ENCODE measurements at regions not wholly inside any gene's neighbourhood (a gene's known extent, or its start where the extent isn't known, plus 50 kb on each side); places are given as distances from the start of the nearest gene placed in this dataset.
"Not testable (repeated sequence)": the region's sequence is repeated elsewhere in the genome, so short reads cannot be mapped to it uniquely, and the experiment has no call there.

DNA sequence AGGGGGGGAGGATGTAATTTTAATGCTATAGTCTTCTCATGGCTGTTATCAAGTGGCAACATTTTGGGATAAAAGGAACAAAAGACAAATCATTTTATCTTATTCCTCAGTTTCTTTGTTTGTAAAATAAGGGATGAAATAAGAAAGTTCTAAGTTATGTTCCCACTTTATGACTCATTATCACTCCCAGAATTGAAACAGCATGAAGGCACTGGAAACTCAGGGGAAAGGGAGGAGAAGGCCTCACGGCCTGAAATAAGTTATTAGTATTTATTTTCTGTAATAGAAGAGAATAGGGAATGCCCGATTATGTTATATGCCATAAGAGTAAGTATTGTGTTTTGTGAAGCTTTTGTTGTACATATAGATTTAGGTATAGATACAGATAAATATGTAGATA is 85.0 kb upstream of the NAMPT start:
- DNase-seq, result no peak

DNA sequence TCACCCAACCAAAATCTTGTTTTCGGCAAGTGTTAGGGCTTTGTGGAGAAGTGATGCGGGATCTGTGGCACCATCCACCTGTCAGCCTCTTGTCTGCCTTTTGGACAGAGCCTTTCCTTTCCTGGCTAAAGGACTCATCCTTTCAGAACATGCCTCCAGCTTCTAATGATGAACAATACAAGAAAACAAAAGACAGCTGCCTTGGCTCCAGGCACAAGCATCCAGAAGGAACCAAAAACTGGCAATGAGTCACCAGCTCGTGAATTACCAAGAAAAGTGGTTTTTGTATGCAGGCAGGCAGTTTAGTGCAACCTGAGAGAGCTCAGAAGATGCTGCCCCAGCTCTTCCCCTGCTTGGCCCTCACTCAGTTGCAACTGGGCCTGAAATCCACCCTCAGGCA is 84.6 kb upstream of the NAMPT start:
- no peak for DNase-seq

DNA sequence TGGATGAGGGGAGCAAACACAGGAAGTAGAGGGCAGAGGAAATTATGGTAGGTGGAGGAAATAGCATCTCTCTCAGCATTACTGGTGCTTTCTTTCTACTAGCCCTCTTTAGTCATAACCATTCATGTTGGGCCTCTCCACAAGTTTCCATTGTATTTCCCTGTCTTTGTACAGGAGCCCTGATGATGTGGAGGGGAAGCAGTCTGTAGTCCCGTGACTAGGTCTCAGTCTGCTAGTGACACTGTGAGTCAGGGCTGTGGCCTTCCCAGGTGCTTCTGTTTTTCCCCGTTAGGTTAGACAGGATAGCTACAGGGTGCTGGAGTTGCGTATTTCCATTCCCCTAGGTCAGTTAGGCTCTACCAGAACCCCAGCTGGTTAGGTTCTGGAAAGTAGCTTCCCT is 82.9 kb upstream of the NAMPT start:
- no peak for DNase-seq

DNA sequence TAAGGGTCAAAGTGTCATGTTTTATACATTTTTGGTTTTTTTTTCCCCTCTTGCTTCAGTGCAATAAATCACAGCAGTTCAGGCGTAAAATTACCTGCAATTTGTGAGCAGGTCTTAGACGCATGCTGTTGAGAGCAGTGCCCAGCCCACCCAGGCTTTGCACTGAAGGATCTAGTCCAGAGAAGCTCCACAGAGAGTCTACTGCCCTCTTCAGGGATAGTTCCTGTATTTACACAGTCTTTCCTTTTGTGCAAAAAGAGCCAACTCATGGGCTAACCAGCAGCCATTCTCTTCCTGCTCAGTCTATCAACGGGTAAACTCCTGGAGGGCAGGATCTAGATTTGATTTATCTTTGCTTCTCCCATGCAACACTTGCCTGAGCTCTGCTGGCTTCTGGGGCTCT is 82.2 kb upstream of the NAMPT start:
- no peak for DNase-seq

DNA sequence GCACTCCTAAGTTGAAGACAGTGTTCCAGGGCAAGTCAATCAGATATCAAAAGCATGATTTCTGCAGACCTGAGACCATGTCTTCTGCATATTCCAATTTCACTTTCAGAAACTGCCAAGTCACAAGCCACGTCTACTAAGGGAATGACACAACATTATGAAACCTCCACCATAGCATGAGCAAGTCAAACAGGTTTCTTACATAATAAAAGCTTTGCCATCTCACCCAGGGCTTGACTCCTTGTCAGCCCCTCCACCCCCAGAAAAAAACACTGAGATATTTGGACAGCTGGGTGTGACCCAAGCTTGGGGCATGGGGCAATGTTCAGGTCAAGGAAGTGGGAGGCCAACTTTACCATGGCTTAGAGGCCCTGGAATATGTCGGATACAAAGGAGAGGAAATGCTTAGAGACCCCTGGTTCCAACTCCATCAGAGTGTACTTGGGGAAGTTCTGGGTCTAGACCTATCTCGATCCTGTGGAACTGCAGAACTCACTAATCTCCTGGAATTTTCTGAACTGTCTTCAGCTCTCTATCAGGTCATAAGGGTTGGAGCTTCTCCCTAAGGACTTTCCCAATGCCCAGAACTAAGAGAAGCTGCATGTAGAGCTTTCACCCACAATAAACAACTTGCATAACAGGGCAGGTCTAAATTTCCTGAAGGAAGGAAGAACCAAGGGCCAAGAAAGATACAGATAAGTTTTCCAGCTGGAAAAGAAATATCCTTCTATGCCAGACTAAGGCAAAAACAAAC is 80.6 kb upstream of the NAMPT start:
- DNase-seq, result no peak

DNA sequence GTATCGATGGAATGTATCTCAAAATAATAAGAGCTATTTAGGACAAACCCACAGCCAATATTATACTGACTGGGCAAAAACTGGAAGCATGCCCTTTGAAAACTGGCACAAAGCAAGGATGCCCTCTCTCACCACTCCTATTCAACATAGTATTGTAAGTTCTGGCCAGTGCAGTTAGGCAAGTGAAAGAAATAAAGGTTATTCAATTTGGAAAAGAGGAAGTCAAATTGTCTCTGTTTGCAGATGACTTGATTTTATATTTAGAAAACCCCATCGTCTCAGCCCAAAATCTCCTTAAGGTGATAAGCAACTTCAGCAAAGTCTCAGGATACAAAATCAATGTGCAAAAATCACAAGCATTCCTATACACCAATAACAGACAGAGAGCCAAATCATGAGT is 77.7 kb upstream of the NAMPT start:
- DNase-seq, result not testable (repeated sequence)

DNA sequence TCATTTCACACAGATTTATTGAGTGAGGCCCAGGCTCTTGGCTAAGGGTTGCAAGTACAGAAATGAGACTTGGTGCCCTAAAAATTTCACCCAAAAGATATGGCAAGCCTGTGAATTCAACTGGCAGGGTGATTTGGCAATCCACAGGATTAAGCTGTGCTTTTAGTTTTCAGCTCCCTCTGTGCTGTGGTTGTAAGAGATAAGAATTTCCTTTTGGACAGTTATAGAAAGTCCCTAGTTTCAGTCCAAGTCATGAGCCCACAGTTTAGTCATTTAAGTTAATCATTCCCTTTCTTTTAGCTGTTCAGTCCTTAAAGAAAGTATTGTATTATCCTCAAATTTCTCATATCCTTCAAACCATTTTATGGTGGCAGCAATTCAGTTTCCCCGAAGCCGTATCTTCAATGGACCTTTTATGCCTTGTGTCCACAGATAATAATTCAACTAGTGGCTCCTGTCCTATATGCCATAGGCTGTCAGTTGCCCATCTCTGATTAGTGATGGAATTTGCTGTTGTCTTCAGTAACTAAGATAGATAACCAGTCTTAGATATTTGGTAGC is 73.4 kb upstream of the NAMPT start:
- no peak for DNase-seq

DNA sequence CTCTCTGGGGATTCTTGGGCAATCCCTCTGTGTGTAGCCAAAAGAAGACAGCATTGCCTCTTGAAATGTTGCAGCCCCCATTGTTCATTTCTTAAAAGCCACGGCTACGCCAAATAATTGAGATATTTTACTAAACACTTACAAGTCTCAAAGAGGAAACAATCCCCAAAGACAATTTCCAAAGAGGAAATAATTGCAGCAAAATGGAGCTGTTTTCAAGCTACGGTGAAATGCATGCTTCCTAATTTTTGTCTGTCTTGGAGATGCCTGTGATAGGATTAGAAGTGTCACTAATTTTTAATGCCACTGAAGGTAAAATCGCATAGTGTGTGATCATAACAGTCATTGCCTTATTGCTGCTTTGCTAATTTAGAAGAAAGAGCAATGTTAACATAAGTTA is 72.9 kb upstream of the NAMPT start:
- no peak for DNase-seq

DNA sequence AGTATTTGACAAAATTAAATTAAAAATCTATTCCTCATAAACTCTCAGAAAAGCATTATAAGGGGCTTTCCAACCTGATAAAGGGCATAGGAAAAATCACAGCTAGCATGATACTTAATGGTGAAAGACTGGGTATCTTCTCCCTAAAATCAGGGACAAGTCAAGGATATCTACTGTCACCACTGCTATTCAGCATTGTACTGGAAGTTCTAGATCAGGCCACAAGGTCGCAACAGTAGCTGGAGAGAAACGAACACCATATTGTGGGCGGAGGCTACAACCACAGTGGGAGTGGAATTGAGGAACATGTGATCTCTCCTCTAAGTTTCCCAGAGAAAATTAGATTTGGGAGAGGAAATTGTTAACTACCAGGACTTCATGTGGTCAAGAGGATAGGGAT is 70.0 kb upstream of the NAMPT start:
- DNase-seq, result no peak

DNA sequence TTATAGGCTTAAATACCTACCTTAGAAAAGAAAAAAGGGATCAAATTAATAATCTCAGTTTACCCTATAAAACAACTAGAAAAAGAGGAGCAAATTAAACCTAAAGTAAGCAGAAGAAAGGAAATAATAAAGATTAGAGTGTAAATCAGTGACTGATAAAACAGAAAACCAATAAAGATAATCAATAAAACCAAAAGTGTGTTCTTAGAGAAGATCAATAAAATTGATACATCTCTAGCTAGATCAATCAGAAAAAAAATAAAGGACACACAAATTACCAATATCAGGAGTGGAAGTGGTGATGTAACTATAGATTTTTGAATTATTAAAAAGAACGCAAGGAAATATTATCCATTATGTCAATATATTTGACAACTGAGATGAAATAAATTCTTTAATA is 69.2 kb upstream of the NAMPT start:
- DNase-seq, result no peak

DNA sequence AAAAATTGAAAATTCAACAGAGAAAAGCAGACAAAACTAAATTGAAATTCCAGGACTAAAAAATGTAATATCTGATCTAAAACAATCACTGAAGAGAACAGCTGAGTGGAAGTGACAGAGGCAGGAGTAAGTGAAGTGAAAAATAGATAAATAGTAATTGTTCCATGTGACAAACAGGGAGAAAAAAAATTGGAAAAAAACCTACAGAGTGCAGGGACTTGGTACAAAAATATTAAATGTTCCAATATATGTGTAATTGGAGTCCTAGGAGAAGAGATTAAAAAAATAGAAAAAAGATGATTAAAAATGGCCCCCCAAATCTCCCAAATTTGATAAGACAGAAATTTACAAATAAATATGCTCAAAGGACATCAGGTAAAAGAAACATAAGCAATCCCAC is 63.4 kb upstream of the NAMPT start:
- no peak for DNase-seq

DNA sequence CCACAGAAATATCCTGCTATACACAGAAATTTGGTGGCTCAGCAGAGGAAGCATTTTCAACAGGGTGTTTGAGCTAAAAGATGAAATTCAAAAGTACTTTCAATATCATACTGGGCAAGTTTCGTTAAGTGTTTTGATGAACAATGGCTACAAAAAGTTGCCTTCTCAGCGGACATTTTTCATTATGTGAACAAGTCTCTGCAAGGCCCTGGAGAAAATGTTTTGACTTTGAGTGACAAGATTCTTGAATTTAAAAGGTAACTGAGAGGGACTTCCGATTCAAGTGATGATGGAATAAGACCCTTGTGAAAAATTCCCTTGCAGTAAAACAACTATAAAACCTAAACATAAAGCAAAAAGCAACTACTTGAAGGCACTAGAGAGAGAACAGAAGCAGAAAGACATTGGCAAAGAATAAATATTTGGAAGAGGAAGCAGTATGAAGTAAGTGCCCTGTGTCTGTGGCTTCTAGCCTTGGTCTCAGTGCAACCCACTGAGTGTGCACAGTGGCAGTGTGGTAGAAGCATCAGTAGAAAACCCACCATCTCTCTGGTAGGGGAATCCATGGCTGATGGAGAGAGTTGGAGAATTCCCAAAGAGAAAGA is 62.5 kb upstream of the NAMPT start:
- DNase-seq, result no peak

DNA sequence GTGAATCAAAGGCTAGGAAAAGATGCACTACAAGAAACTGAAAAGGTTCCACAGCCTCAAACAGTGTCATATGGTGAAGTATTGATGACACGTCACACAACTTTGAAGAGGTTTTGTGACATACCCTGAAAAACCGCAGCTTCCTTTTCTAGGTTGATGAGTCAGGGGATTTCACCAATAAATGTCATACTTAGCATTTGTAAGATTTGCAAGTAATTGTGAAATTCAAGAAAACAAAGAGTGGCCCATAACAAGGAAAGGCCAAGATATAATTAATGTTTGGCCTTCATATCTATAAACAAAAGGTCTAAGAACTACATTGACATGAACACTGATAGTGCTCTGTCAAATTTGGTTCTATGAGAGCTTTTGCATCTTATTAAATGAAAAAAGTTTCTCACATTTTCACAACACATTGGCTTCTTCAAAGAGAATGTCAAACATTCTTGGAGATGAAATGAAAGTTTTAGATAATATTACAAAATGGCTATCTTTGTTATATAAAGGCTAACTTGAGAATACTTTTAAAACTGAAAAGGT is 62.0 kb upstream of the NAMPT start:
- no peak for DNase-seq

DNA sequence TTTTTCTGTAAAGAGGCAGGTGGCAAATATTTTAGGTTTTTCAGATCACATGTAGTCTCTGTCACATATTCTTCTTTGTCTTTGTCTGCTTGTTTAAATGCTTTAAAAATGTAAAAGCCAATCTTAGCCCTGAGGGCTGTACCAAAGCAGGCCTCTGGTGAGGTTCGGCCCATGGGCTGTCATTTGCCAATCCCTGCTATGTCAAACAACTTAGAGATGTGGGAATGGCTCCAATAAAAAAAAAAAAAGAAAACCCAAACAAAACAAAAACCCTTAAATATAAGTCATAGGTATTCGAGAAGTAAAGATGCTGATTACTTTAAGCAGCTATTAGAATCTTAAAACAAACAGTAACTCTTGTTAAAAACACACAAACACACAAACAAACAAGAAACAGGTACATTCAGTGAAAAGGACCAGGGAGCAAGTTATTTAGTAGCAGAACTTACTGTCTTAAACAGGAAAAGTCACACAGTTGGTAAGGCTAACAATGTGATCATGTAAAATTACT is 61.4 kb upstream of the NAMPT start:
- no peak for DNase-seq

DNA sequence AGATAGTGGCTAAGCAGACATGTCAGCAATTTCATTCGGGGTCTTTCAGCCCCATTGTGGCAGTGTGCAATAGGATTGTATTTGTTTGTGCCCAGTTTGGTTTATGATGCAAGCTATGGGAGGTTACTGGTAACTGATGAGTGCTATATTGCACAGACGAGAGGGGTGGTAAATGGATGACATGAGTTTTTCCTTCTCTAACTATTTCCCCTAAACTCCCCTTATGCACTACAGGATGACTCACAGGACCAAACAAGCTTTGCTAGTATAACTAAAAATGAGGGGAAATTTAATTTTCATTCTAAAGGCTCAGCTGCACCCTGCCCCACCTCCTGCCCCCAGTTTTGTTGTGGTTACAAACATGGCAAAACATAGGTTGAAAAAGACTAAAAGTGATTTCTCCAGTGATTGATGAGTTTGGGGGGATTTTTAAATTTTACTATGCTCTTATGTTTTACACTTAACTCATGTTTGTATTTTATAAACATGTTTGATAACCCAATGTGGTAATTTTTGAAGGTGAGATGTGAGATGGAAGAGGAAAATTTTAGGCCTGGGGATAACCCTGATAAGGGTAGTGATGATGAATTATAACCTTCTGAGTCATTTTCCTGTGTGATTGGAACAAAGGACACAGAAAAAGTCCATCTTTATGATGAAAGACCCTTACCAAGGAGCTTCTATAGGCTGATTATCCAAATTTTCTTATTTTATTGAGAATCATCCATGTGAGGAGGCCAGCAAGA is 60.8 kb upstream of the NAMPT start:
- no peak for DNase-seq

DNA sequence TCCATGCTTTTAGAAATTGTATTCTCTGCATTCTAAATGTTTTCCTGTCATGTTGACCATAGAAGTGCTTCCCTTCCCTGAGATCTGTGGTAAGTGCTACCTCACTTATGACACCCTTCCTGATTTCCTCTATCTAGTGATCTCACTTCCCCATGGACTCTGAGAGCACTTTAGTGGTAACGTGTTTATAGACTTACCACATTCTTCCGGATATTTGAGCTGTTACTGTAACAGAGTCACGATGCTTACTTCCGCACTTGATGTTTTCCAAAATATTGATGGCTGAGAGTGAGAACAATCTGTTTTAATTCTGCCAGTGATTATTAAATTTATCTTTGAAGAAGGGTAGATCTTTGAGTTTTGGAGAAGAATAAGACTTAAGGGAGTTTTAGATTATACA is 60.1 kb upstream of the NAMPT start:
- no peak for DNase-seq

DNA sequence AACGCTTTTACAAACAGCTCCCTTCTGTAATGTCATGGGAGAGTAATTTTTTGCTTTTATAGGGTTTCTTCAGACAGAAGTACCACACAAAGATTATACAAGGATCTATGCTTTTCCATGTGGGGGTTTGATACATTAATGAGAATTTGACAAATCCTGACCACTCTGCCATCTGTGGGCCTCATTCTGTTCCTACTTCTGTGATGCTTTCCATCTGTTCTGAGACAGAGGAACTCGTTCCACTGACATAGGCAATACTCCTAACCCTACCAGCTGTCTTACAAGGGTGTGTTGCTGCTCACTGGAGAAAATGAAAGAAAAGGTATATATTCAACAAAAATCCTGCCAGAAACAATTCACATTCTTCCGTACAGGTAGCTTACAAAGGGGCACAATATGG is 59.4 kb upstream of the NAMPT start:
- DNase-seq, result no peak

DNA sequence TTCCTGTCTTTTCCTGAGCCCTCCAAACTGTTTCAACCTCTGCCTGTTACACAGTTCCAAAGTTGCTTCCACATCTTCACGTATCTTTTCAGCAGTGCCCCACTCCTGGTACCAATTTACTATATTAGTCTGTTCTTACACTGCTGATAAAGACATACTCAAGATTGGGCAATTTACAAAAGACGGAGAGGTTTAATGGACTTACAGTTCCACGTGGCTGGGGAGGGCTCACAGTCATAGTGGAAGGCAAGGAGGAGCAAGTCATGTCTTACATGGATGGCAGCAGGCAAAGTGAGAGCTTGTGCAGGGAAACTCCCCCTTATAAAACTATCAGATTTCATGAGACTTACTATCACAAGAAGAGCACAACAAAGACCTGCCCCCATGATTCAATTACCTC is 57.3 kb upstream of the NAMPT start:
- not testable (repeated sequence) for DNase-seq

DNA sequence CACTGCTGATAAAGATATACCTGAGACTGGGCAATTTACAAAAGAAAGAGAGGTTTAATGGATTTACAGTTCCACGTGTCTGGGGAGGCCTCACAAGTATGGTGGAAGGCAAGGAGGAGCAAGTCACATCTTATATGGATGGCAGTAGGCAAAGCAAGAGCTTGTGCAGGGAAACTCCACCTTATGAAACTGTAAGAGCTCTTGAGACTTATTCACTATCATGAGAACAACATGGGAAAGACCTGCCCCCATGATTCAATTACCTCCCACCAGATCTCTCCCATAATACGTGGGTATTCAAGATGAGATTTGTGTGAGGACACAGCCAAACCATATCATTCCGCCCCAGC is 55.4 kb upstream of the NAMPT start:
- DNase-seq, result not testable (repeated sequence)

DNA sequence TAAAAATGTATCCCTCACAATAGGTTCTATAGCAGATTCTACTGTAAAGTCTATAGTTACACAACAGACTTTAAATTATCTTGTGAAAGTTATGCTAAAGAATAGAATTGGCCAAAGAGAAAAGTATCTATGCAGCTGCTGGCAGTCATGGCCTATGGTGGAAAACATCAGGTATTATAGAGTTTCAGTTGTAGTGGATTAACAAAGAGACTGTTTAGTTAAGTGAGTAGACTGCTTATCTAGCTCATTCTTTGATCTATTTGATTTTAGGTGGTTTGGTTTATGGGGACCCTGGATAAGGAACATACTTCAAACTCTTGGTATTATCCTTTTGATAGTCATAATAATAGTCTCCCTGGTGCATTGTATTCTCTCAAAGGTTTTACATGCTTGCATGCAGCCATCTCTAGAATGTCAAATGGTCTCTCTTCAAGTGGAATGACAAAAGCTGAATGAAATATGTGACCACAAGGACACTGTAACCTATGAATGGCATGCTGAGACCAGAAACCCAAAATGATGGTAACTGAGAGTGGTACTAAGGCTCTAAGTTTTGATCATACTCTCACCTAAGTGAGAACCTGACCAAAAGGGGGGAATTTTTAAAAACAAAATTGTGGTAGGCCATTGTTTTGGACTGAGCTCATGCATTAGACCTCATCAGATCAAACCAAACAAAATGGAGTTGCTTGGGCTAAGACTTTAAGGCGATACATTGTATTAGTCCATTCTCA is 54.9 kb upstream of the NAMPT start:
- DNase-seq, result no peak

DNA sequence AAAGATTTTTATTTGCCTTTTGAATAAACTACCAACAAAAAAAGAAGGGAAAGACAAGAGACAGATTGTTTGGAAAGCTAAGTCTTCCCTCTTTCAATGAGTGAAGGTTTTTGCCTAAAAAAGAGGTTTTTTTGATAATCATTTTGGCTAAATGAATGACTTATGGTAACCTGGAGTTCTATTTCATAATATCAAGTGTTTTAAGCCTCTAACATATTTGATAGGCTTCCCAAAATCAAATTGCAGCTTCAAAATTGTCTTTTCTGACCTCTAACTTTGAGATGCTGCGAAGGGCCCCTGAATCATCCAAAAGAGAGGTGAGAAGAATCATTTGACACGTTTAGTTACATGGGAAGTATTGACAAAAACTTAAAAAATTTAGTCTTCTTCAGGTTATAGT is 53.0 kb upstream of the NAMPT start:
- DNase-seq, result no peak

DNA sequence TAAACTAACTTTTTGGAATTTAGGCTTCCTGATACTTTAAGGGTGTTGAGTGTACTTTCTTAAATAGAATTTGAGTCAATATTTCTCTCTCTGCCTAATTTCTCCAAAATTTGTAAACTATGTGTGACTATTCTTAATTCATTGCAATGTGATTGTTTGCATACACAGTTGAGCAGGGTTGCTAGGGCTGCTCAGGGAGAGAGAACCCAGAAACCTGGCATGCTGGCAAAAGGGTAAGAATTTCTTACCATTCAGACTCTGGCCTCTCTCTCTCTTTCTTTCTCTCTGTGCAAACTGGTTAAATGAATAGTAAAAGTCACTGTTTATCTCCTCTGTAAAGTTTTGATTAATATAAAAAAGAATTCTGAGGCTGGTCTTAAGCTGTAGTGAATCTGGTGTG is 51.0 kb upstream of the NAMPT start:
- DNase-seq, result no peak

All from KG1 (cell line).